Natural killer cell (primary cell): ENCODE measurements at regions not wholly inside any gene's neighbourhood (a gene's known extent, or its start where the extent isn't known, plus 50 kb on each side); places are given as distances from the start of the nearest gene placed in this dataset.

Source experiments
- ATAC-seq, 3 donors: fragments of 150-1000 bp in 2 of 3; fragments of 200-7000 bp in 1 of 3; cut with Tn5 transposase; 1 replicate in 1 of 3; 2 replicates in 2 of 3; pipeline ENCODE4 v1.10.0; 2021; ENCODE audit warnings: mild to moderate bottlenecking in 2 of 3, moderate library complexity in 2 of 3
- DNase-seq, 2 donors: peaks; one replicate each; pipeline versions ENCODE4 v3.0.0 to v3.0.0-alpha.2; 2013 to 2021; ENCODE audit warnings: mixed read lengths in 1 of 2
- H3K27ac ChIP-seq: one replicate; pipeline ENCODE4 v1.5.1; 2013; ENCODE audit warnings: mild to moderate bottlenecking, low read length
- H3K27me3 ChIP-seq: one replicate; pipeline ENCODE4 v1.6.1; 2013; ENCODE audit warnings: low read length; ENCODE audit not compliant: control insufficient read depth, insufficient read depth
- H3K36me3 ChIP-seq: one replicate; pipeline ENCODE4 v1.6.1; 2013; ENCODE audit warnings: low read length; ENCODE audit not compliant: control insufficient read depth, insufficient read depth
- H3K4me1 ChIP-seq: one replicate; pipeline ENCODE4 v1.6.1; 2013; ENCODE audit warnings: low read length; ENCODE audit not compliant: control insufficient read depth, insufficient read depth
- H3K4me3 ChIP-seq: one replicate; pipeline ENCODE4 v1.5.1; 2013; ENCODE audit warnings: low read length
- H3K9me3 ChIP-seq: one replicate; pipeline ENCODE4 v1.6.1; 2013; ENCODE audit warnings: low read length; ENCODE audit not compliant: control insufficient read depth, insufficient read depth
- H3K27ac Mint-ChIP-seq, 2 donors: one replicate each; pipeline ENCODE4 v1.8.0; 2022; ENCODE audit warnings: mild to moderate bottlenecking in 2 of 2, mixed read lengths in 2 of 2, moderate library complexity in 1 of 2
- H3K27me3 Mint-ChIP-seq, 2 donors: one replicate each; pipeline ENCODE4 v1.8.0; 2022; ENCODE audit warnings: low read depth in 2 of 2, mixed read lengths in 2 of 2
- H3K36me3 Mint-ChIP-seq: one replicate; pipeline ENCODE4 v1.8.0; 2022; ENCODE audit warnings: mixed read lengths
- H3K4me1 Mint-ChIP-seq, 2 donors: one replicate each; pipeline ENCODE4 v1.8.0; 2022; ENCODE audit warnings: mixed read lengths in 2 of 2
- H3K4me3 Mint-ChIP-seq: one replicate; pipeline ENCODE4 v1.8.0; 2022; ENCODE audit warnings: mild to moderate bottlenecking, moderate library complexity, mixed read lengths
- H3K9me3 Mint-ChIP-seq, 2 donors: one replicate each; pipeline ENCODE4 v1.8.0; 2022; ENCODE audit warnings: mixed read lengths in 2 of 2
- CTCF ChIP-seq: fragments of 200-600 bp; IDR thresholded peaks from one replicate; pipeline ENCODE4 v1.8.0; 2022; ENCODE audit warnings: antibody characterized with exemption
- WGBS: methylation state at CpG from one replicate; pipeline ENCODE4 v1.1.7; 2013; ENCODE audit warnings: missing lambda C conversion rate; ENCODE audit not compliant: insufficient coverage; 5-methylcytosine and 5-hydroxymethylcytosine counted together
- intact Hi-C: fragments of 100-400 bp; cut with micrococcal nuclease; formaldehyde crosslinking; loops from one replicate; pipeline ENCODE4 v1.14.2; 2022

DNA sequence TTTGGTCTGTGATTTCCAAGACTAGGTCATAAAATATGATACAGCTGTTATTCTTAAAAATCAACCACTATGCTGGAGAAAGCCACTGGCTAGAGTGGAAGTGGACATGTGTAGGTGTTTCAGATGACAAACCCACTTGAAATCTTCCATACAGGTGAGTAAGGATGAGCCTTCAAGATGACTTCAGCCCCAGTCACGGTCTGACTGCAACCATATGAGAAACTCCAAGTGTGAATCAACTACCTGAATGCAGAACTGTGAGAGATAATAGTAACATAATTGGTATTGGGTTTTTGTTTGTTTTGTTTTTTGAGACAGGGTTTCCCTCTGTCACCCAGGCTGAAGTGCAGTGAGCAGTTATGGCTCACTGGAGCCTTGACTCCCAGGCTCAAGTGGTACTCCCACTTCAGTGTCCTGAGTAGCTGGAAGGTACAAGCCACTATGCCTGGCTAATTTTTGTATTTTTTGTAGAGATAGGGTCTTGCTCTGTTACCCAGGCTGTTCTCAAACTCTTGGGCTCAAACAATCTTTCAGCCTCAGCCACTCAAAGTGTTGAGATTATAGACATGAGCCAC is 273.3 kb upstream of the LRIG3 start:
- H3K27me3 Mint-ChIP-seq: no peaks in the 10 kb centered on the region
- no peak overlapping the region for H3K27ac Mint-ChIP-seq
- H3K4me1 Mint-ChIP-seq: no peaks in the 10 kb centered on the region
- intact Hi-C loops: no loop called here
- H3K36me3 Mint-ChIP-seq: no peaks in the 10 kb centered on the region
- WGBS: 85% methylated on average over 1 of the region's 1 CpG
- DNase-seq: no peak
- H3K4me3 ChIP-seq: no peak overlapping the region
- TF ChIP-seq CTCF: no peak
- no peaks in the 10 kb centered on the region for H3K27me3 ChIP-seq
- ATAC-seq: no peak
- H3K9me3 ChIP-seq: peaks cover 2% of the 10 kb centered on the region
- no peak overlapping the region for H3K27ac ChIP-seq
- no peak overlapping the region for H3K4me3 Mint-ChIP-seq
- H3K36me3 ChIP-seq: no peaks in the 10 kb centered on the region
- peaks cover 4 to 12% of the 10 kb centered on the region in 2 donors for H3K9me3 Mint-ChIP-seq
- no peaks in the 10 kb centered on the region for H3K4me1 ChIP-seq

DNA sequence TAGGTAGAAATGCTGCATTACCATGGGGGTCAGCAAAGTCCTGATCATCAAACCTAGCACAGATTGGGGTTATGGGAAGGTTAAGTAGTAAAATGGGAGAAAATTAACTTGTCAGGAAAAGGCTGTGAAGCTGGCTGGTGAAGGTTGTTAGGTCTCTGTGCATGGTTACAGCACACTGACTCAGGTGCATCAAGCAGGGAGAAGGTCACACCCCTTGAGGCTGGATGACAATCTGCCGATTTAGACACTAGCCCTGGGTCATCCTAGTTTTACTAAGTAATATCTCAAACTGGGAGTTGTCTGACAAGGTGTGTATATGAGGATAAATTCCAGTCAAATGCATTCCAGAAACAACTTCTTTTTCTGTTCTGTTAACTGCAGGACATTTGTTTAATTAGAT is 271.1 kb upstream of the LRIG3 start:
- intact Hi-C loops: no loop called here
- DNase-seq: no peak
- ATAC-seq: no peak
- TF ChIP-seq CTCF: no peak
- 83% methylated on average over 1 of the region's 1 CpG for WGBS
- H3K27ac Mint-ChIP-seq: no peak overlapping the region
- H3K27me3 ChIP-seq: no peaks in the 10 kb centered on the region
- H3K36me3 ChIP-seq: no peaks in the 10 kb centered on the region
- no peaks in the 10 kb centered on the region for H3K36me3 Mint-ChIP-seq
- H3K9me3 ChIP-seq: peaks cover 2% of the 10 kb centered on the region
- H3K4me3 Mint-ChIP-seq: no peak overlapping the region
- no peaks in the 10 kb centered on the region for H3K27me3 Mint-ChIP-seq
- H3K4me3 ChIP-seq: no peak overlapping the region
- peaks cover 4 to 9% of the 10 kb centered on the region in 2 donors for H3K9me3 Mint-ChIP-seq
- no peaks in the 10 kb centered on the region for H3K4me1 ChIP-seq
- no peak overlapping the region for H3K27ac ChIP-seq
- no peaks in the 10 kb centered on the region for H3K4me1 Mint-ChIP-seq

DNA sequence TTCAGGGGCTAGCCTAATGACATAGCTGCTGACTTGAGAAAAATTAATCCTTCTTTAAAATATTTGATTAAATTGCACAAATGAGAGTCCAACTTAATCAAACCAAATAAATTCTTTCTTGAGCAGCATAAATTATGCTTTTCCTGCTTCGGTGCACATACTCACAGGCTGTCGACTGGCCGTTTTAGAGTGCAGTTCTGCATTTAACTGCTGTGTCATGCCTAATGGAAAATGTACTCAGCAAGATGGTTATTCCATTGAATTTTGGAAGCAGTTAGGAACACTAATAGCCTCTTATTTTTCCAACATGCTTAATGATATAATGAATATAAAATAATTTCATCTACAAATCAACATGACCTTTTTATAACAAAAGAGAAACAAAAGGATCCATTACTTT is 266.1 kb upstream of the LRIG3 start:
- Histone ChIP-seq H3K36me3 (no peaks in the 10 kb centered on the region), H3K27ac (no peak overlapping the region), H3K4me1 (no peaks in the 10 kb centered on the region), H3K27me3 (no peaks in the 10 kb centered on the region), H3K9me3 (peaks cover 6% of the 10 kb centered on the region), H3K4me3 (no peak overlapping the region)
- no peak for TF ChIP-seq CTCF
- Mint-ChIP-seq H3K4me3 (no peak overlapping the region), H3K9me3 (peaks cover 2 to 6% of the 10 kb centered on the region in 2 donors), H3K27ac (no peak overlapping the region), H3K27me3 (no peaks in the 10 kb centered on the region), H3K36me3 (no peaks in the 10 kb centered on the region), H3K4me1 (no peaks in the 10 kb centered on the region)
- intact Hi-C loops: no loop called here
- DNase-seq (no peak), ATAC-seq (no peak)
- 5% methylated on average over 3 of the region's 3 CpGs for WGBS

DNA sequence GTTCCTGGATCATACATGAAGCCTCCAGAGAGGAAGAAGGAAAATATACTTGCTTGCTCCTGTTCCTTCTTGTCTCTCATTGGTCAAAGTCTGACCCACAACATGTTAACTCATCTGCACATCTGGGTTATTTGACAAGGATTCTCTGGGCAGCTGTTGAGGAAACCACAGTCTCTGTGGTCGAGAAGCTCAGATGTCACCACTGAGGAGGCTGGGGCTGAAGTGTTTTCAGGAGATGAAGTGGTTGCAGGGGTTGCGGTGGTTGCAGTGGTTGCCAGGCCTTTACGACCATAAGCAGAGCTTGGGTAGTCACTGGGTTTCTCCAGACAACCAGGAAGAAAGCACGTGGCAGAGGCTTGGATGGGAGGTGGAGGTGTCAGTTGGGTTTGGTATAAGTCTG is 265.0 kb upstream of the LRIG3 start:
- intact Hi-C loops: no loop called here
- Mint-ChIP-seq H3K36me3 (no peaks in the 10 kb centered on the region), H3K4me3 (no peak overlapping the region), H3K27ac (no peak overlapping the region), H3K9me3 (peaks cover 2% of the 10 kb centered on the region in 2 donors), H3K27me3 (no peaks in the 10 kb centered on the region), H3K4me1 (no peaks in the 10 kb centered on the region)
- H3K36me3 ChIP-seq: no peaks in the 10 kb centered on the region
- 0% methylated on average over 4 of the region's 4 CpGs for WGBS
- no peaks in the 10 kb centered on the region for H3K4me1 ChIP-seq
- peaks cover 6% of the 10 kb centered on the region for H3K9me3 ChIP-seq
- TF ChIP-seq CTCF: no peak
- ATAC-seq (no peak), DNase-seq (no peak)
- H3K27ac ChIP-seq: no peak overlapping the region
- H3K27me3 ChIP-seq: no peaks in the 10 kb centered on the region
- H3K4me3 ChIP-seq: no peak overlapping the region
